GM12872 (cell line): ENCODE measurements at regions not wholly inside any gene's neighbourhood (a gene's known extent, or its start where the extent isn't known, plus 50 kb on each side); places are given as distances from the start of the nearest gene placed in this dataset.

Experiments used
- CTCF ChIP-seq: IDR thresholded peaks from 3 replicates; pipeline ENCODE4 v1.5.1; 2011; ENCODE audit warnings: low read depth, mild to moderate bottlenecking, low read length, moderate library complexity; ENCODE audit not compliant: insufficient read depth

GRCh38 chr10:9757176-9757575 lies 1260.5 kb upstream of the CELF2 start:
- TF ChIP-seq CTCF = no peak

- no peak for TF ChIP-seq CTCF
Observed at GRCh38 chr10:9759596-9759995, 1258.1 kb upstream of the CELF2 start.

GRCh38 chr10:9762966-9763656 lies 1254.6 kb upstream of the CELF2 start:
- no peak for TF ChIP-seq CTCF

- TF ChIP-seq CTCF = no peak
Observed at GRCh38 chr10:9766762-9767161, 1250.9 kb upstream of the CELF2 start.

GRCh38 chr10:9781666-9782065 lies 1236.0 kb upstream of the CELF2 start:
- no peak for TF ChIP-seq CTCF

GRCh38 chr10:9786101-9786500 lies 1231.6 kb upstream of the CELF2 start:
- TF ChIP-seq CTCF = no peak

- TF ChIP-seq CTCF = no peak
Observed at GRCh38 chr10:9786576-9786975, 1231.1 kb upstream of the CELF2 start.
